ENCODE measurements at regions not wholly inside any gene's neighbourhood (a gene's known extent, or its start where the extent isn't known, plus 50 kb on each side); places are given as distances from the start of the nearest gene placed in this dataset.

DNA sequence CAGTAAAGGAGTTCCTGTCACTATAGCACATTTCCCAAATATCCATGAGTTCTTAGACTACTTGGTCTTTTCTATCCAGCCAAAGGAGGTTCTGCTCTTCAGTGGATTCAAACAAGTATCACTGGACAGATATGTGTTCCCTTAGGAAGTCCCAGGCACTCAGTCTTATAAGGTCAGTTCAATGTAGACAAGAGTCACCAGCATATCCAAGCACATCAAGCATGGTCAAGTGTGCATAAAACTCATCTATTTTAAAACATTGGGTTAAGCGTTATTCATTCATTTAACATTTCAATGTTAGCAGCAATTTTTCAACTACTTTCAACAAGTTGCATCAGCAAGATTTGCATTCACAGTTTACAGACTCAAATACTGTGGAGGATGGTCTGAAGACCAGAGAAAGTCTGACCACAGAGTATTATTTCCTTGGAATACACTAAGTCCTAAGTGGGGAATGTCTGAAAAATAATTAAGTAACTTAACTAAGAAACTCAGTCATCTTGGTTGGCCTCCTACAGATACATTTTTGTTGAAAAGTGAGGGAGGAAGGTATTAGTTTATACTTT is 630.5 kb upstream of the IGFBP7 start:
- Histone ChIP-seq H2AFZ (ENCODE audit: low read depth) (no peak overlapping the region), H3K4me1 (ENCODE audit: control insufficient read depth in 1 of 2, insufficient read depth in 2 of 2, low read depth in 1 of 2, low read length in 1 of 2) (no peaks in the 10 kb centered on the region), H3K9ac (no peak overlapping the region), H3F3A (replicated peaks; ENCODE audit: insufficient read depth) (no peaks in the 10 kb centered on the region), H3K79me2 (ENCODE audit: insufficient read depth) (no peaks in the 10 kb centered on the region), H3K4me2 (no peak overlapping the region), H3K27me3 (ENCODE audit: insufficient read depth) (no peaks in the 10 kb centered on the region), H3K4me3 (ENCODE audit: low read depth in 2 of 2, low read length in 1 of 2) (no peak overlapping the region), H4K20me1 (ENCODE audit: insufficient read depth) (no peaks in the 10 kb centered on the region), H3K36me3 (replicated peaks in 1 of 2; ENCODE audit: control insufficient read depth in 1 of 2, insufficient read depth in 2 of 2, low read length in 1 of 2) (no peaks in the 10 kb centered on the region), H3K9me3 (no peaks in the 10 kb centered on the region), H3K27ac (ENCODE audit: low read depth in 2 of 2, low read length in 1 of 2) (no peak overlapping the region), H3K9me2 (no peaks in the 10 kb centered on the region)
- DNase-seq: no peak
- ChIA-PET POLR2A (no interaction called here), CTCF (no interaction called here)
- 67% methylated on average over 1 of the region's 1 CpG for WGBS (ENCODE audit: low lambda C conversion rate)
- TF ChIP-seq TEAD4 (IDR thresholded peaks at IDR 0.05; ENCODE audit: borderline replicate concordance, insufficient read depth): no peak

DNA sequence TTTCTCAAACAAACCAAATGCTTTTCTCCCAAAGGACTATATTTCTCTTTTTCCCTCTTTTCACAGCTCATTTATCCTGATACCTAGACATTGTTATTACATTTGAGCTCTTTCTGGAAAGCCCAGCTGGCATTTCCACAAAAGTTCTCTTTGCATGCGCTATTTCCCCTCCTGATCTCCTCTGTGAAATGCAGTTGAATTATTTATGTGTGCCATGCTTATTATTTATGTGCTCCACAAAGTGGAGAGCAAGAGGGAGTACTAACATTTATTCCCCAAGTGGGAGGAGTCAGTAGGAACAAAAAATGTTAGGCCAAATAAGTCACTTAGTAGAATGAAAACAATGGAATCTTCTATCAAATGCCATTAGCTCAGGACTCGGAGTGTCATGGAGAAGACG is 626.6 kb upstream of the IGFBP7 start:
- Histone ChIP-seq H3K36me3 (replicated peaks in 1 of 2; ENCODE audit: control insufficient read depth in 1 of 2, insufficient read depth in 2 of 2, low read length in 1 of 2) (no peaks in the 10 kb centered on the region), H3K27me3 (ENCODE audit: insufficient read depth) (no peaks in the 10 kb centered on the region), H3K9me3 (no peaks in the 10 kb centered on the region), H3K4me3 (ENCODE audit: low read depth in 2 of 2, low read length in 1 of 2) (no peak overlapping the region), H3F3A (replicated peaks; ENCODE audit: insufficient read depth) (no peaks in the 10 kb centered on the region), H4K20me1 (ENCODE audit: insufficient read depth) (no peaks in the 10 kb centered on the region), H3K4me1 (ENCODE audit: control insufficient read depth in 1 of 2, insufficient read depth in 2 of 2, low read depth in 1 of 2, low read length in 1 of 2) (no peaks in the 10 kb centered on the region), H3K27ac (ENCODE audit: low read depth in 2 of 2, low read length in 1 of 2) (no peak overlapping the region), H3K79me2 (ENCODE audit: insufficient read depth) (no peaks in the 10 kb centered on the region), H3K4me2 (no peak overlapping the region), H3K9ac (no peak overlapping the region), H3K9me2 (no peaks in the 10 kb centered on the region), H2AFZ (ENCODE audit: low read depth) (no peak overlapping the region)
- 36% methylated on average over 3 of the region's 3 CpGs for WGBS (ENCODE audit: low lambda C conversion rate)
- POLR2A ChIA-PET: no interaction called here
- TF ChIP-seq RAD21 (IDR thresholded peaks at IDR 0.05; ENCODE audit: low read length) (no peak), FOXM1 (IDR thresholded peaks at IDR 0.05; ENCODE audit: low read depth) (no peak), FOSL2 (IDR thresholded peaks at IDR 0.05; ENCODE audit: borderline replicate concordance, low read depth) (no peak)
- TF ChIP-seq, protein P1, sequence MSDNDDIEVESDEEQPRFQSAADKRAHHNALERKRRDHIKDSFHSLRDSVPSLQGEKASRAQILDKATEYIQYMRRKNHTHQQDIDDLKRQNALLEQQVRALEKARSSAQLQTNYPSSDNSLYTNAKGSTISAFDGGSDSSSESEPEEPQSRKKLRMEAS (IDR thresholded peaks at IDR 0.05; ENCODE audit: low read depth): no peak
- TF ChIP-seq, protein P2, sequence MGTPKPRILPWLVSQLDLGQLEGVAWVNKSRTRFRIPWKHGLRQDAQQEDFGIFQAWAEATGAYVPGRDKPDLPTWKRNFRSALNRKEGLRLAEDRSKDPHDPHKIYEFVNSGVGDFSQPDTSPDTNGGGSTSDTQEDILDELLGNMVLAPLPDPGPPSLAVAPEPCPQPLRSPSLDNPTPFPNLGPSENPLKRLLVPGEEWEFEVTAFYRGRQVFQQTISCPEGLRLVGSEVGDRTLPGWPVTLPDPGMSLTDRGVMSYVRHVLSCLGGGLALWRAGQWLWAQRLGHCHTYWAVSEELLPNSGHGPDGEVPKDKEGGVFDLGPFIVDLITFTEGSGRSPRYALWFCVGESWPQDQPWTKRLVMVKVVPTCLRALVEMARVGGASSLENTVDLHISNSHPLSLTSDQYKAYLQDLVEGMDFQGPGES (IDR thresholded peaks at IDR 0.05; ENCODE audit: low read depth, low read length): no peak
- CTCF ChIA-PET: no interaction called here
- no peak for DNase-seq

DNA sequence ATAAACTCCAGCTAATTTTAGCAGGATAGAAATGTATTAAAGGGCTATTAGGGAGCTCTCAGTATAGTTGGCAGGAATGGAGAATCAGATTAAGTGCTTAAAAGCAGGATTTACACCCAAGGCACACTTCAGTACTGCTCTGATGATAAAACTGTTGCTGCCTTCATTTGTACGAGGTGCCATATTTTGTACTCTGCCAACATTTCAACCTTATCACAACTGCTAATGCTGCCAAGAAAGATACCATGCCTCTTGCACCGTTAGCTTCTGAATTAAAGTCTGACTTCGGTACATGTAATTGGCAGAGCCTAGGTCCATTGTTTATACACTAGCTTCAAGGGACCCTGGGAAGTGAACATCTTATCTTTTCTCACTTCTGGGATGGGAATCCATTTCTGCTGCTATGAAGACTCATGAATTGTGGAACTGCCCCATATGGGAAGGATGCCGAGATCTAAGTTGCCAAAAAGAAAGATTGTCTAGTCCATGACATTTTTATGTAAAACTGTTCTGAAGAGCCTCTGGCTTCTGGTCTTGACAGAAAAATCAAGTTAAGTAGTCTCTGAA is 624.0 kb upstream of the IGFBP7 start:
- H3K9ac ChIP-seq: no peak overlapping the region
- H2AFZ ChIP-seq (ENCODE audit: low read depth): no peak overlapping the region
- 22% methylated on average over 4 of the region's 4 CpGs for WGBS (ENCODE audit: low lambda C conversion rate)
- H3K9me2 ChIP-seq: no peaks in the 10 kb centered on the region
- no peaks in the 10 kb centered on the region for H3F3A ChIP-seq (replicated peaks; ENCODE audit: insufficient read depth)
- H3K27me3 ChIP-seq (ENCODE audit: insufficient read depth): no peaks in the 10 kb centered on the region
- H3K4me2 ChIP-seq: no peak overlapping the region
- ChIA-PET CTCF (interaction anchor here (0.8 kb wide), 1 partner anchor 291 kb away, joined by 3 read pairs; no protein-coding TSS in a partner anchor), POLR2A (no interaction called here)
- H3K4me1 ChIP-seq (ENCODE audit: control insufficient read depth in 1 of 2, insufficient read depth in 2 of 2, low read depth in 1 of 2, low read length in 1 of 2): no peaks in the 10 kb centered on the region
- DNase-seq: no peak
- H4K20me1 ChIP-seq (ENCODE audit: insufficient read depth): no peaks in the 10 kb centered on the region
- H3K36me3 ChIP-seq (replicated peaks in 1 of 2; ENCODE audit: control insufficient read depth in 1 of 2, insufficient read depth in 2 of 2, low read length in 1 of 2): no peaks in the 10 kb centered on the region
- H3K79me2 ChIP-seq (ENCODE audit: insufficient read depth): no peaks in the 10 kb centered on the region
- no peaks in the 10 kb centered on the region for H3K9me3 ChIP-seq
- H3K4me3 ChIP-seq (ENCODE audit: low read depth in 2 of 2, low read length in 1 of 2): no peak overlapping the region
- no peak overlapping the region for H3K27ac ChIP-seq (ENCODE audit: low read depth in 2 of 2, low read length in 1 of 2)
- TF ChIP-seq, protein P3, sequence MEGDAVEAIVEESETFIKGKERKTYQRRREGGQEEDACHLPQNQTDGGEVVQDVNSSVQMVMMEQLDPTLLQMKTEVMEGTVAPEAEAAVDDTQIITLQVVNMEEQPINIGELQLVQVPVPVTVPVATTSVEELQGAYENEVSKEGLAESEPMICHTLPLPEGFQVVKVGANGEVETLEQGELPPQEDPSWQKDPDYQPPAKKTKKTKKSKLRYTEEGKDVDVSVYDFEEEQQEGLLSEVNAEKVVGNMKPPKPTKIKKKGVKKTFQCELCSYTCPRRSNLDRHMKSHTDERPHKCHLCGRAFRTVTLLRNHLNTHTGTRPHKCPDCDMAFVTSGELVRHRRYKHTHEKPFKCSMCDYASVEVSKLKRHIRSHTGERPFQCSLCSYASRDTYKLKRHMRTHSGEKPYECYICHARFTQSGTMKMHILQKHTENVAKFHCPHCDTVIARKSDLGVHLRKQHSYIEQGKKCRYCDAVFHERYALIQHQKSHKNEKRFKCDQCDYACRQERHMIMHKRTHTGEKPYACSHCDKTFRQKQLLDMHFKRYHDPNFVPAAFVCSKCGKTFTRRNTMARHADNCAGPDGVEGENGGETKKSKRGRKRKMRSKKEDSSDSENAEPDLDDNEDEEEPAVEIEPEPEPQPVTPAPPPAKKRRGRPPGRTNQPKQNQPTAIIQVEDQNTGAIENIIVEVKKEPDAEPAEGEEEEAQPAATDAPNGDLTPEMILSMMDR (IDR thresholded peaks at IDR 0.05): no peak
- no peak for TF ChIP-seq NRF1 (IDR thresholded peaks at IDR 0.05; ENCODE audit: low read depth, low read length)
- TF ChIP-seq MEF2A (IDR thresholded peaks at IDR 0.05; ENCODE audit: borderline replicate concordance, low read depth): no peak
- TF ChIP-seq EZH2phosphoT487 (IDR thresholded peaks at IDR 0.05; ENCODE audit: borderline replicate concordance, low read depth): no peak
- TF ChIP-seq SIN3A (IDR thresholded peaks at IDR 0.05; ENCODE audit: borderline replicate concordance, low read depth, low read length): no peak
- TF ChIP-seq JUND (IDR thresholded peaks at IDR 0.05): no peak
- TF ChIP-seq RXRA (IDR thresholded peaks at IDR 0.05; ENCODE audit: borderline replicate concordance, low read depth): no peak
- no peak for TF ChIP-seq FOXJ3 (CRISPR knock-in tag; IDR thresholded peaks at IDR 0.05)
- no peak for TF ChIP-seq YY1 (IDR thresholded peaks at IDR 0.05; ENCODE audit: low read depth)
- TF ChIP-seq, protein P4, sequence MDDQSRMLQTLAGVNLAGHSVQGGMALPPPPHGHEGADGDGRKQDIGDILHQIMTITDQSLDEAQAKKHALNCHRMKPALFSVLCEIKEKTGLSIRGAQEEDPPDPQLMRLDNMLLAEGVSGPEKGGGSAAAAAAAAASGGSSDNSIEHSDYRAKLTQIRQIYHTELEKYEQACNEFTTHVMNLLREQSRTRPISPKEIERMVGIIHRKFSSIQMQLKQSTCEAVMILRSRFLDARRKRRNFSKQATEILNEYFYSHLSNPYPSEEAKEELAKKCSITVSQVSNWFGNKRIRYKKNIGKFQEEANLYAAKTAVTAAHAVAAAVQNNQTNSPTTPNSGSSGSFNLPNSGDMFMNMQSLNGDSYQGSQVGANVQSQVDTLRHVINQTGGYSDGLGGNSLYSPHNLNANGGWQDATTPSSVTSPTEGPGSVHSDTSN (IDR thresholded peaks at IDR 0.05): no peak
- TF ChIP-seq POLR2AphosphoS5 (IDR thresholded peaks at IDR 0.05; ENCODE audit: low read depth, low read length): no peak
- no peak for TF ChIP-seq TAF1 (IDR thresholded peaks at IDR 0.05; ENCODE audit: borderline replicate concordance, low read depth, low read length)

Data from SK-N-SH (cell line).